ENCODE measurements at regions not wholly inside any gene's neighbourhood (a gene's known extent, or its start where the extent isn't known, plus 50 kb on each side); places are given as distances from the start of the nearest gene placed in this dataset.

- 71 to 100% (median 85%) methylated on average over 1 of the region's 1 CpG for WGBS, 5 donors
- Histone ChIP-seq H3K4me3 (no peak overlapping the region), H3K27me3 (replicated peaks in 1 of 7) (no peaks in the 10 kb centered on the region), H3K27ac (no peak overlapping the region), H3K9me3 (peaks cover 0 to 14% (median 0%) of the 10 kb centered on the region in 8 donors), H3K36me3 (no peaks in the 10 kb centered on the region), H3K4me1 (no peaks in the 10 kb centered on the region)
- DNase-seq = no peak
- no peak for TF ChIP-seq POLR2A (IDR thresholded peaks at IDR 0.05)
- no peak for TF ChIP-seq POLR2AphosphoS5 (IDR thresholded peaks at IDR 0.05)
- no peak for TF ChIP-seq CTCF (IDR thresholded peaks at IDR 0.05 in 8 of 11, conservative IDR thresholded peaks at IDR 0.05 in 3 of 11)
- intact Hi-C loops (cut with DNase I; ENCODE audit: low total_unique reads) = no loop called here
Observed at GRCh38 chr1:79109445-79109844, 102.9 kb upstream of the ADGRL4 start.

GRCh38 chr1:79105500-79105899 lies 99.0 kb upstream of the ADGRL4 start:
- no peak for DNase-seq
- Histone ChIP-seq H3K27ac (no peak overlapping the region), H3K36me3 (no peaks in the 10 kb centered on the region), H3K4me1 (no peaks in the 10 kb centered on the region), H3K9me3 (peaks cover 0 to 7% (median 0%) of the 10 kb centered on the region in 8 donors), H3K27me3 (replicated peaks in 1 of 7) (no peaks in the 10 kb centered on the region), H3K4me3 (no peak overlapping the region)
- intact Hi-C loops (cut with DNase I; ENCODE audit: low total_unique reads) = no loop called here
- 83 to 91% (median 85%) methylated on average over 2 of the region's 2 CpGs for WGBS, 5 donors
- no peak for TF ChIP-seq CTCF (IDR thresholded peaks at IDR 0.05 in 8 of 11, conservative IDR thresholded peaks at IDR 0.05 in 3 of 11)
- no peak for TF ChIP-seq POLR2A (IDR thresholded peaks at IDR 0.05)
- no peak for TF ChIP-seq POLR2AphosphoS5 (IDR thresholded peaks at IDR 0.05)

GRCh38 chr1:79104617-79105016 lies 98.1 kb upstream of the ADGRL4 start:
- 82 to 92% (median 89%) methylated on average over 3 of the region's 3 CpGs for WGBS, 5 donors
- Histone ChIP-seq H3K9me3 (peaks cover 0 to 7% (median 0%) of the 10 kb centered on the region in 8 donors), H3K4me1 (no peaks in the 10 kb centered on the region), H3K27me3 (replicated peaks in 1 of 7) (no peaks in the 10 kb centered on the region), H3K4me3 (no peak overlapping the region), H3K27ac (no peak overlapping the region), H3K36me3 (no peaks in the 10 kb centered on the region)
- no peak for DNase-seq
- no peak for TF ChIP-seq POLR2AphosphoS5 (IDR thresholded peaks at IDR 0.05)
- no peak for TF ChIP-seq POLR2A (IDR thresholded peaks at IDR 0.05)
- no peak for TF ChIP-seq CTCF (IDR thresholded peaks at IDR 0.05 in 8 of 11, conservative IDR thresholded peaks at IDR 0.05 in 3 of 11)
- intact Hi-C loops (cut with DNase I; ENCODE audit: low total_unique reads) = no loop called here

GRCh38 chr1:79100385-79100784 lies 93.9 kb upstream of the ADGRL4 start:
- Histone ChIP-seq H3K9me3 (no peaks in the 10 kb centered on the region), H3K27ac (no peak overlapping the region), H3K36me3 (no peaks in the 10 kb centered on the region), H3K4me1 (no peaks in the 10 kb centered on the region), H3K4me3 (no peak overlapping the region), H3K27me3 (replicated peaks in 1 of 7) (no peaks in the 10 kb centered on the region)
- TF ChIP-seq POLR2A (IDR thresholded peaks at IDR 0.05) = no peak
- TF ChIP-seq CTCF (IDR thresholded peaks at IDR 0.05 in 8 of 11, conservative IDR thresholded peaks at IDR 0.05 in 3 of 11) = no peak
- TF ChIP-seq POLR2AphosphoS5 (IDR thresholded peaks at IDR 0.05) = no peak
- intact Hi-C loops (cut with DNase I; ENCODE audit: low total_unique reads) = no loop called here
- WGBS, 5 donors = 79 to 87% (median 86%) methylated on average over 7 of the region's 7 CpGs
- DNase-seq = no peak
